ENCODE measurements at regions not wholly inside any gene's neighbourhood (a gene's known extent, or its start where the extent isn't known, plus 50 kb on each side); places are given as distances from the start of the nearest gene placed in this dataset.

DNA sequence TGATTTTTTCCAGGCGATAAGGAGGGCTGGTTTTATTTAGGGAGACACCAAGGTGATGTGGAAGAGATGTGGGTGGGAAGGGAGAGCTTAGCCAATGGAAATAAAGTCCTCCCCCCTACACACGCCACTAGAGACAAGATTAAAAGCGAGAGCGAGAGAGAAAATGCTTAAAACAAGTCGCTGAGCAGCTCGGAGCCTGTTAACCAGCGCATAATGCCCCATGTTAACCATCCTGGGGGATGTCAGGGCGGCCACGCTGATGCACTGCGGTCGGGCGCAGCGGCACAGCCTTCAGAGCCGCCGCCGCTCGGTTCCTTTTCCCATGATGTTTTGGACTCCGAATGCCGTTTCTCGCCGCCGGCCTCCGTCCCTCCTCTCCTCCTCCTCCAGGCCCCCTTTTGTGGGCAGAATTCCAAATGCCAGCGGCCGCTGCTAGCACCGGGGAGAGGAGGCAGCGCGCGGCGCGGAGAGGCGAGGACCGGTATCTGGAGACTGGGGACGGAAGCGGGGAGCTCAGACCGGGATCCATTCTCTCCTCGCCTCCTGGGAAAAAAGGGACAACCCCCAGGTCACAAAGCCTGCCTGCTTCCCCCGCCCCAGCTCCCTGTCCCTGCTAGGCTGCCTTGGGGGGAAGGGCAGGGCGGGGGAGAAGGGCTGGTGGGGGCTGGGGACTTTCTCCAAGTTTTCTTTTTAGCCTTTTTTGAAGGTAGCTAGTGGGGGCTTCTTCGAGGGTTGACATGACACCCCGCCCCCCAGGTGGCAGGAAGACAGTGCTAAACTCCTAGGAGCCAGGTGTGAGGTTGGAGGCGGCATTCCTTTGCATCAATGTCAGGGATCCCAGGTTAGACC, 98.1 kb upstream of the CCL2 start:
- peak; percentile 30 for DNase-seq

DNA sequence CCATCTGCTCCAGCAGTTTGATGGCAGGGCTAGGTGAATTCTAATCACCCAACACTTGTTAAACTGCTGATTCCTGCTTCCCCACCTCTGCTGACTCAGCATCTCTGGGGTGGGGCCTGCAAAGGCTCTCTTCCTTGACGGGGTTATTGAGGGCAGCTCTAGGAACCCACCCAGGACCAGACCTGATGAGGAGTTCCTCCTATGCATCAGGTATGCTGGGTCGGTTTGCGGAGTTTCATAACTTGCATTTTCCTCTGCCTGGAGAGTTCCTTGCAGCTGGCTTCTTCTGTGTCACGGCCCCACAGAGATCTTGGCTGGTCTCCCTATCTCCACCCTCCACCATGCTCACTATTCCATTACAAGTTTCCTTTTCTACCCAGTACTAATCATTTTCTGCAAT, 93.4 kb upstream of the CCL2 start:
- DNase-seq: no peak

DNA sequence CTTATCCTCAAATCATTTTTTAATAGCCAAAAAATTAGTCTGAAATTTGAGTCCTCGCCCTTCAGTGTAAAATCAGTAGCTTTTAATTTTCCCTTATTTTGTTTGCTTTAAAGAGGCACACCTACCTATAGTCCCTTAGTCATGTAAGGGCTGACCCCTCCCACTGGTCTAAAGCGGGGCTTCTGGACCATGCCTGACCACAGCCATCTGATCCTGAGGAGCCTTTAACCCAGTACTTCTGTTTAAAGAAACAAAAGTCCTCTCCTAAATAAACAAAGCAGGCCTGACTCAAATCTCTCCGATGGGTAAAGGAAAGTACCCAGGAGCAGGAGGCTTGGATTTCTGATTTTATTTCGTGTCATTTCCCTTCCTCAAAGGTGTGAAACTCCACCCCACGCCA, 92.0 kb upstream of the CCL2 start:
- no peak for DNase-seq

DNA sequence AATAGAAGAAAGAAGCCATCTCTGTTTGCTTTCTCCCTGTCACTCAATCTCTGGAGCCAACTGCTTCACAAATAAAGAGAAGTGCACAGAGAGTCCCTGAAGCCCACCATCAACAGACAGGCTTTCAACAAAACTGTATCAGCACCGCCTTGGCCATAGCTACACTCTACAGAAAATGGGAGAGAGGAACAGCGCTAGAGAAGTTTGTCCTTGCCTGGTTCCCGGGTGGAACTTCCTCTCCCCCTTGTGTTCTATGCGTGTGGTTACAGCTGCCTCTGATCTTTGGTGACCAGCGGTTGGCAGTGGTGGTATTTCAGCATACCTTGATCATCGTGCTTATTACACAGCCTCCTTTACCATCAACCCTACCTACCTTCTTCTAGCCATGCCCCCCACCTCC, 91.4 kb upstream of the CCL2 start:
- DNase-seq: no peak

DNA sequence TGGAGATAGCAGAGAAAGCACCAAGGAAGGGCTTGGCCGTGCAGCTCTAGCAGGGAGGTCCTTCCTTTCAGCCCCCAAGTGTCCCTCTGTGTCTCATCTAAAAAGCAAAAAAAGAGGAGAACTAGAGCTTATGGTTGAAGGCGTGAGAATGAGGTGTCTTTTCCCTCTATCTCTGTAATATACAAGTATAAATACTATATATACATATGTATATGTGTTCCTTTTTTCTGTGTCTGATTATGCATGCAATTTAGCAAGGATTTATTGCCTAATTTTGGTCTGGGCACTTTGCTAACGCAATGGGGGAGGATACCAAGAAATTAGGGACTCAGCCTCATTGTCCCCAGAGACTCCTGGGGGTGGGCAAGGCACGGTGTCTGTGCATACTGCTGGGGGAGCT, 90.2 kb upstream of the CCL2 start:
- no peak for DNase-seq

DNA sequence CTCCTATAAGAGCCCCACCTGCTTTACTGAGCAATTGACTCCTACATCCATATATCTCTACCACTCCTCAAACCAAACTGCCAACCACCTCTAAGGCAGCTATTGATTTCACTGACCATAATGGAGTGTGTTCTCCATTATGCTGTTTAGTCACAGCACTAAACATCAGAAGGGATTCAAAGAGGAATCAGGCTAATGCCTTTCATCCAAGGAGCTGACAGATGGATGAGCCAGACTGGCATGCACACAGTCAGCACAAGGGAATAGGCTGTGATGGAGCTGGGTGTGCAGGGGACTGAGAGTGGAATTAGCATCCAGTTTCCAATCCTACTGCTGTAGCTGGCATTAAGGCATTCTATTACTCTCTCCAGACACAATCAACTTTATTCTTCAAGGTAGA, 88.7 kb upstream of the CCL2 start:
- no peak for DNase-seq

DNA sequence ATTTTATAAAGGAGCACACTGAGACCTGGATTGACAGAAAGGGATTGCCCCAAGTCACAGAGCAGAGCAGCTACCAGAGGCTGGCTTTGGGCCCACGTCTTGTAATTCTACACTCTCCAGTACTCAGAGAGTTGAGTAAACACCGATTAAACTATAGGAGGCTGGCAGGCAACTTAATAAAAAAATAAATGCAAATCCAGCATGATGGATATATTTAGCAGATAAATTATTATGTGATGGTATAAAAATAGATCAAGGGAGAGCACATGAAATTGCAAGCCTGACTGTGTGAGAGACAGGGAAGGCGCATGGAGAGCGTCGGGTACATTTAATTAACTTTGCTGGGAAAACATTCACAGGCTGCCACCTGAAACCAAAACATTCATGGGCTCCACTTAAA, 87.7 kb upstream of the CCL2 start:
- peak; percentile 72 for DNase-seq

DNA sequence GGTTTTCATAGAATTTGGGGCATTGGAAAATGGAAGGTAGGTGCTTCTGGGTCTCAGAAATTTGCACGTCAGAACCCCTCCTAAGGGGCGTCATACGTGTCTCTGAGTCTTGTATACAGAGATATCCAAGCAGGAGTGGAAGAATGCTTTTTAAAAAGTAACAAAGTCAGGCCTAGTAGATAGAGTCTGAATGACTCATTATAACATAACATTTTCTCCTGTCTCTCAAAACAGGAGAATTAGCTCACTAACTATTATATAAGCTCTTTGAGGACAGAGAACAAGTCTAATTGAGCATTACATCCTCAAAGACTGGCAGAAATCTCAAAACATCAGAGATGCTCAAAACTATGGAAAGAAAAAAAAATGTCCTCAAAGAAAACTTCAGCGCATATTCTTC, 86.1 kb upstream of the CCL2 start:
- no peak for DNase-seq

DNA sequence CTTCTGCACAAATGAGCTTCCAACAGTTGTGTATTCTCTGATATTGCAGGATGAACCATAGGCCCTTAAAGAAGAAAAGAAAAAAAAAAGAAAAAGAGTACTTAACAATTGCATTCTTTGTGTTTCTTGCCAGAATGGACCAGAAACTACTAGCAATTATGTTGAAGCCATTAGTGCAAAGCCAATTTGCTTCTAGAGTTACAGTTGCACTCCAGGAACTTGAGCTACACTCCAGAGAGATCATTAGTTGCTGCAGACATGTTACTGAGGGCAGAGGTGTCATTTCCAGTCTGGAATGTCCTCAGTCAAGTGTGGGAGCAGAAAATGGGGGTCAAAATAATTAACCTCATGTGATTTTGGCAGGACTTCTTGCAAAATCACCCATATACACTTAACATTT, 85.6 kb upstream of the CCL2 start:
- no peak for DNase-seq

DNA sequence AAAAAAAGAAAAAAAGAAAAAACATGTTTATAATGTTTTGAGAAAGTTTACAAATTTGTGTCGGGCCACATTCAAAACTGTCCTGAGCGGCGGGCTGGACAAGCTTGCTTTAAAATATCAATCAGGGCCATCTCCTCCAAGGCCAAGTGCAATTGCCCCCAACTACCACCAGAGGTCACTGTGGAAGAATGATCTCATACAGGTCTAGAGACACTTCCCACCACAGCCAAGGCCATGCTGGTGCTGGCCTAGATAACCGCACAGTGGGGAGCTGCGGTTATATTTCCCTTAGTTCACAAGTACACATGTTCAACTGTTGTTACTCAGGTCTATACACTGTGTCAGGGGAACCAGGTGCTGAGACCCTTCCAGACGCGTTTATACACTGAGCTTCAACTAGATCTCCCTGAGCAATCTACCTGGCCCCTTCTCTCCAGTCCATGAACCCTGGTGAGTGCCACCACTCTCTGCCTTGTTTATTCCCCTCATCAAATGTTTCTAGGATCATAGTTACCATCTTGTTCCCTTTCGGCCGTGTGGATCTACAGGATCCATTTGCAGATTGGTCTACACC, 83.8 kb upstream of the CCL2 start:
- DNase-seq: peak; percentile 45

DNA sequence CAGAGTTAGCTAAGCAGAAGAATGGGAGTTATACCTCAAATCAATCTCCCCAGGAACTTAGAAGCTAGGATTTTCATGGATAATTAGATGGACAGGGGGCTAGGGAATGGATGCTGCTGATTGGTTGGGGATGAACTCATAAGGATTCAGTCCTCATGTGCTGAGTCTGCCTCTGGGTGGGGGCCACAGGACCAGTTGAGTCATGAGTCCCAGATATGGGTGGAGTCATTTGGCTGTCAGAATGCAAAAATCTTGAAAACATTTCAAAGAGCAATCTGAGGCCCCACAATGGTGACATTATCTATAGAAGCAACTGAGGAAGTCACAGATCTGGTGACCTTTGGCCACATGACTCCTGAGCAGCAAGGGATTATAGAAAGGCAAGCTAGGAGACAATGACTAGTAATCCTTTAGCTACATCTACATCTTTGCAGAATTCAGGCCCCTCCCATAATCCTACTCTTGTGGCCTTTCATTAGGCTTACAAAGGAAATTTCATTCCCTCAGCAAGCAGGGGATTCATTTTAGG, 82.6 kb upstream of the CCL2 start:
- DNase-seq: no peak

DNA sequence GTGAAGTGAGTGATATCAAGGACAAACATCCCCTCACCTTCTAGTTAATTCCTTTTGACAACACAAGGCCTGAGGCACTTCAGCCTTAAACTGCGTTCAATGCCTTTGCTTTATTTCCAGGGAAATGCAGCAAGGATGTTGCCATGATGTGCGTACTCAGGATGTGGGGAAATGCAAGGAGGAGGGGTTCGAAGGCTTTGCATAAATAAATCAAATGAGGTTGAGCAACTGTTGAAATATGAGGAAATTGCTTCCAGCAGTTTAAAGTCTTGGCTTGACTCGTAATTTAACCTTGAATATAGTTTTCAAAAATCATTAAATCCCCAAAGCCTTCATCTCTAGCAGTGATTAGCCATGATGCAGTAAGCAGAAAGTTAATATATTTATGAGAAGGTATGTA, 81.8 kb upstream of the CCL2 start:
- DNase-seq: no peak

DNA sequence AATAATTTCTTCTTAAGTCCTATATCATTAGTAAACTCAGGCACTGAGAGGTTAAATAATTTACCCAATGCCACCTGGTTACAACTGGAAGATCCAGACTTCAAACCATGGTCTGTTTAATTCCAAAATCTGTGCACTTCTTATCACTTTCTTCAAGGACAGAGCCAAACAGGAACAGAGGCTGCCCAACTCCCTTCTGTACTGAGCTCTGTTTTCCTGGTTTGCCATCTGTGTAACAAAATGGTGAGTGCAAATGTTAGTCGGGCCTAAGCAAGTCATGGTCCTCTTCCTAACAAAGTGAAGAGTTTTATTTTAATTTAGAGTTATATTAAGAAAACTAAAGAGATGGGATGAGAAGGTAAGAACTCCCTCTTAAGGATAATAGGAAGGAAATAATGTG, 80.6 kb upstream of the CCL2 start:
- no peak for DNase-seq

DNA sequence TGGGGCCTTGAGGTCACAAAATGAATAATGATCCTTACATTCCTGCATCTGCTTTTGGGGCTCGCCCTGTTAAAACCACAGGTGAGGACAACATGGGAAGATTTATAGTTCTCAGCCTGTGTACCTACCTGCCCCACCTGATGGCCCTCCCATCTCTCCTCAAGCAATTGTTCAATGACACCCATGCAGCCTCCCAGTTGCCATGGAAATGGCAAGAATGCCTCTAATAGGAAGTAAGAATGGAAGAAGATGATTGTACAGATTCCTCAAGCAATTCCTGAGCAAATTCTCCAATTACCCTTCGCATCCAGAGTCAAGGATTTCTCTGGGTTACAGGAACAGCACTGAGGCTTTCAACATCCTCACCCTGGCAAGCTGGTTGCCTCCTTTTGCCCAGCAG, 78.6 kb upstream of the CCL2 start:
- DNase-seq: no peak

DNA sequence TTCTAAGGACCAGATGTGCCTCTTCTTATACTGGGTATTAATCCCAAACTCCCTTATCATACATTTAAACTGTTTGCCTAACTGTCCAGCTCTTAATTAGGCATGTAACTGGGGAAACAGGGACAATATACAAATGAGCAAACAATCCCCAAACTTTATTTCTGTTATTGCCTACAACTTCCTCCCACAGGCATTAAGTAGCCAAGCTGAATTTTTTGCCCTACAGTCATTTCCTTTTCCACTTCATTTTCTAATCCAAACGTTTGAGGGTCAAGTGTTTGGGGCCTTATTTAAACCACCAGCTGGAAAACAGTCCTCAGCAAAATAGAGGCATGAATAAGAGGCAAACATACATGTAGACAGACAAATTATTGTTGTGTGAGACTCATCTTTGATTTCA, 77.4 kb upstream of the CCL2 start:
- no peak for DNase-seq

DNA sequence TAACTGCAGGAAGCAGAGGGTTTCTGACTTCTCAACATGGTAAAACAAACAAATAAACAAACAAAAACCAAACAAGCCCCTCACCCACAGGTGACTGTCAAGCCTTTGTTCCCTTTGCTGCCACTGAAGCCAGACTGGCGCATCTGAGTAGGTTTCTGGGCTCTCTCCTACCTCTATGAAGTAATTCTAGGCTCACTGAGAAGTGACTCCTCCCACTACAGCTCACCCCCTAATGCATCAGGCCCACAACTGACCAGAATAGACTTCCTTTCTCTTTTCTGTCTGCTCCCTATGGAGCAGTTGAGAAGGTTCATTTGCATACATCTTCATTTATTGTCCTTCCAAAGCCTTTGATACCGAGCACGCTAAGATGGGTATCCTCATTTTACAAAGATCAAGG, 77.0 kb upstream of the CCL2 start:
- DNase-seq: no peak

DNA sequence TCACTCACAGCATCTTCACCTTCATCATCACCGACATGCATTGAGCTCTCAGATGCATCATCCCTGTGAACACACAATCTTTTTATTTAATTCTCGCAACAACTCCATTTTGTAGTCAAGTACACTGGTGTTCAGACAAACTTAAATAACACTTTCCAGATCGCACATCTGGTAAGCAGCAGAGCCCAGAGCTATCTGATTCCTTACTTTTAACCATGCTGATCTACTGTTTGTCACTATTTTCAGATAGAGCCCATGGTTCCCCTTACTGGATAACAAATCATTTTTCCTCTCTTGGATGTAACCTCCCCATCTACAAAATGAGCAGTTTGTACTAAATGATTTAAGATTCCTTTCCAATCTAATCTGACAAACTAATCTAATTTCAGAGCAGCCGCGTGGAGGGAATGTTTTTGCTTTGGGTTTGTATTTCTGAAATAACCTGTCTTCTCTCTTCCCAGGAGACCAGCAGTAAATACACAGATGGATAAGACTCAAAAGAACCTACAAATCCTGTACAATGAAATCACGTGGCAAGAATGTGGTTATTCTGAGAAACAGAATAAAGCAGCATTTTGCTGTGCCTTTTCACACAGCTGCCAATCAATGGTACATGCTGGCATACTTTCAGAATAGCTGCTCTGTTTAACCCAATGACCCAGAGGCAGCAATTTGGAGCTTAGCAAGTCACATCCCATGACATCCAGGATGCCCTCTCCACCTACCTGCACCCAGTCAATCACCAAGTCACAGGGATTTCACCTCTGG, 72.9 kb upstream of the CCL2 start:
- no peak for DNase-seq

DNA sequence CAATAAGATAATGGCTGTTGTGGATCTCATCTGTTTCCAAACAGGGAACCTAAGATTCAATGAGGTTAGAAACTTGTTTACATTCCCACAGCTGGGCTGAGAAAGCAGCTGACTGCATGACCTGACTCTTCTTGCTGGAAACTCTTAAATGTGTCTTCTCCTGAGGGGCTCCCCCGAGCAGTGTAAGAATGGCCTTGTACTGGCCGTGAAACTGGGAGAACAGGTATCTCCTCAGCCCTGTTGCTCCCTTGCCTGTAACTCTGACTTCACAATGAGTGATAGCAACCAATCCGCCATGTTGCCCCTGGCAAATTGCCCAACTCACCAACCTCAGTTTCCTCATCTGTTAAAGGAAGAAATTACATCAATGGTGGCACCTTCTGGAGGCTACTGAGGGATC, 59.1 kb upstream of the CCL2 start:
- no peak for DNase-seq

DNA sequence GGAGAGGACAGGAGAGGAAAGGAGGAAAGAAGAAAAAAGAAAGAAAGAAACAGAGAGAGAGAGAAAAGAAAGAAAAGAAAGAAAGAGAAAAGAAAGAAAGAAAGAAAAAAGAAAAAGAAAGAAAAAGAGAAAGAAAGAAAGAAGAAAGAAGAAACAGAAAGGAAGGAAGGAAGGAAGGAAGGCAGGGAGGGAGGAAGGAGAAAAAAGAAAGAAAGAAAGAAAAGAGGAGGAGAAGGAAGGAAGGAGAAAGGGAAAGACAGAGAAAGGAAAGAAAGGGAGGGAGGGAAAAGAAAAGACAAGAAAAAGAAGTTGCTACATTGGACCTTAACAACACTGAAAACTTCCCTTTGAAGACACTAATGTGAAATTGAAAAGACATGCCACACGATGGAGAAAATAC, 56.6 kb upstream of the CCL2 start:
- no peak for DNase-seq

DNA sequence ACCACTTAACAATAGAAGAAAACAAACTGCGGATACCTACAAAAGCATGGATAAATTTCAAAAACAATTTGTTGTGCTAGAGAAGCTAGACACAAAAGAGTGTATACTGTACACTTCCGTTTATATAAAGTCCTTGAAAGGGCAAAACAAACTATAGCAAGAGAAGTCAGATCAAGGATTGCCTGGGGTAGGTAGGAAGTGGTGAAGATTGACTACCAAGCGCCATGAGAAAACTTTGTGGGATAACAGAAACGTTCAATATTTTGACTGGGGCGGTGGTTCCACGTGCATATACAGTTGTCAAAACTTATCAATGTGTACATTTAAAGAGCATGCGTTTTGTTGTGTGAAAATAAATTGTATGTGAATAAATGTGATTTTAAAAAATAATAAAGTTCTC, 55.6 kb upstream of the CCL2 start:
- DNase-seq: no peak

DNA sequence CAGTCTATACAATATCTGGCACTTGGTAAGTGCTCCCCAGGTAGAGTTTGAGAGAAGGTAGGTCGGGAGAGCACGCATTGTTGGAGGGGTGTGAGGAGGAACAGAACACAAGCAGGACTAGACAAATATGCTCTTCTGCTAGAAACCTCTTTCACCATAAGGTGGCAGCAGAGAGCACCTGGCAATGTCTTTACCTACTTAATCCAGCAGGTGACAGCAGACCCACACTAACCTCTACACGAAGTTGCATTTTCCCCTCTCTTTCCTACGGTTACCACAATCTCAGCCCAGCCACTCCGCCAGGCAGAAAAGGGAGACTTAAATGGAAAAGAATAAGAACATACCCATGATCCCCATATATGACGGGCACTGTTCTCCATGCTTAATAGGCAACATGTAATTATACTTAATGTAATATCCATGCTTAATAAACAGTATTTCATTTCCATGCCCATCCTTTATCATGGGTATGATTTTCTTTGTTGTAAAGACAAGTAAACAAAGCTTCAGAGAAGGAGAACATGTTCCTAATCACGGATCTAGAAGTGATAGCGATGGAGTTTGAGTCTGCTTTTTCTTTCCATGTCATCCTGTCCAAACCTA, 55.1 kb upstream of the CCL2 start:
- peak; percentile 70 for DNase-seq

DNA sequence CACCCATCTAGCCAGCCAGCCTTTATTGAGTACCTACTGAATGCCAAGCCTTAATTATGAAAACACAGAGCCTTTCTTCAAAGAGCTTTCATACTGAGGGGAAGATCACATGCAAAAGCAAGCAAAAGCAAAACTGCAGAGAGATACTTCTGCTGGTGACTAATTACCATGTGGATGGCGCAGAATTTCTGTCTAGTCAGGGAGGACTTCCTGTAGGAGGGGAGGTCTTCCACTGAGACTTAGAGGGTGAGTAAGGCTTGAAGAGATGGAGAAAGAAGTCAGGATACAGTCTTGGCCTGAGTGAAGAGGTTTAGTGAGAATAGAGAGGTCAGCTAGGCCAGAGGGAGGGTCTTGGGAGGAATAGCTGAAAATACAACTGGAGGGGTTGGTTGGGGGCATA, 53.9 kb upstream of the CCL2 start:
- DNase-seq: no peak

DNA sequence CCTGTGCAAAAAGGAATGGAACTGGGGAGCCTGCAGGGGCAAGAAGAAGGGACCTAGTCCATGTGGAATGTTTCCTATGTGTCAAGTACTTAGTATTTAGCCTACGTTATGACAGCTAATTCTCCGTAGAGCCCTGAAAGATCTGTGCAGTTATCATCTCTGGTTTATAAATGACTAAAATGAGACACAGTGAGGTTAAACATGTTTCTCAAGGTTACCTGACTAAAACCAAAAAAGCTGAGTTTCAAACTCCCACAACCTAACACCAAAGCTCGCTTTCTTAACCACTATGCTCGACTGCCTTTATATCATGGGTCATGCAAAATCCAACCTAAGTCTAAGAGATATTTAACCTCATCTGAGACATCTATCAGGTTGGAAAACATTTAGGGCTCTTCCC, 53.3 kb upstream of the CCL2 start:
- no peak for DNase-seq
